NCI-H526 treated with DMSO at 0.1 percent for 48 hours (cell line): ENCODE measurements at regions not wholly inside any gene's neighbourhood (a gene's known extent, or its start where the extent isn't known, plus 50 kb on each side); places are given as distances from the start of the nearest gene placed in this dataset.
"Not testable (repeated sequence)": the region's sequence is repeated elsewhere in the genome, so short reads cannot be mapped to it uniquely, and the experiment has no call there.

ENCODE experiments used
- DNase-seq: peaks from one replicate; lab custom pipeline; 2025; lab: John Stamatoyannopoulos, UW

- DNase-seq: no peak
Observed at GRCh38 chr4:188287169-188287894, 148.1 kb downstream of the TRIML1 start.

- DNase-seq: no peak
Observed at GRCh38 chr4:188289531-188290125, 150.4 kb downstream of the TRIML1 start.

GRCh38 chr4:188295899-188296298, 156.7 kb downstream of the TRIML1 start:
- DNase-seq: no peak

GRCh38 chr4:188296331-188296730, 157.1 kb downstream of the TRIML1 start:
- no peak for DNase-seq

GRCh38 chr4:188297873-188298272, 158.6 kb downstream of the TRIML1 start:
- no peak for DNase-seq

GRCh38 chr4:188299161-188299560, 159.9 kb downstream of the TRIML1 start:
- no peak for DNase-seq

- DNase-seq: no peak
Observed at GRCh38 chr4:188300385-188300784, 161.1 kb downstream of the TRIML1 start.

GRCh38 chr4:188305690-188306089, 166.4 kb downstream of the TRIML1 start:
- DNase-seq: no peak

GRCh38 chr4:188307591-188307990, 168.3 kb downstream of the TRIML1 start:
- no peak for DNase-seq

GRCh38 chr4:188308142-188308541, 168.9 kb downstream of the TRIML1 start:
- no peak for DNase-seq

- DNase-seq: no peak
Observed at GRCh38 chr4:188316391-188316790, 177.2 kb downstream of the TRIML1 start.

GRCh38 chr4:188328966-188329365, 189.7 kb downstream of the TRIML1 start:
- no peak for DNase-seq

GRCh38 chr4:188329521-188329920, 190.3 kb downstream of the TRIML1 start:
- DNase-seq: no peak

- DNase-seq: no peak
Observed at GRCh38 chr4:188332265-188332664, 193.0 kb downstream of the TRIML1 start.

- no peak for DNase-seq
Observed at GRCh38 chr4:188336891-188337290, 197.7 kb downstream of the TRIML1 start.

GRCh38 chr4:188341428-188341827, 202.2 kb downstream of the TRIML1 start:
- no peak for DNase-seq

- no peak for DNase-seq
Observed at GRCh38 chr4:188346171-188346809, 207.0 kb downstream of the TRIML1 start.

GRCh38 chr4:188347339-188347738, 208.1 kb downstream of the TRIML1 start:
- DNase-seq: no peak

- not testable (repeated sequence) for DNase-seq
Observed at GRCh38 chr4:188349569-188349968, 210.3 kb downstream of the TRIML1 start.

GRCh38 chr4:188363196-188363595, 224.0 kb downstream of the TRIML1 start:
- DNase-seq: no peak

- DNase-seq: no peak
Observed at GRCh38 chr4:188370777-188371176, 231.5 kb downstream of the TRIML1 start.

- peak; percentile 57 for DNase-seq
Observed at GRCh38 chr4:188372058-188372457, 232.8 kb downstream of the TRIML1 start.

GRCh38 chr4:188372829-188373228, 233.6 kb downstream of the TRIML1 start:
- peak; percentile 80 for DNase-seq
